CD4-positive, alpha-beta T cell (primary cell): ENCODE measurements at regions not wholly inside any gene's neighbourhood (a gene's known extent, or its start where the extent isn't known, plus 50 kb on each side); places are given as distances from the start of the nearest gene placed in this dataset.

ENCODE experiments used
- ATAC-seq: fragments of 200-7000 bp; cut with Tn5 transposase; one replicate; pipeline ENCODE4 v1.10.0; 2022; ENCODE audit warnings: mild to moderate bottlenecking; ENCODE audit not compliant: poor library complexity
- CTCF ChIA-PET: fragments of 350-600 bp; sonication (Branson Sonifier 250); formaldehyde crosslinking; loops from one replicate; lab custom pipeline; 2021; ENCODE audit warnings: antibody characterized with exemption, inconsistent platforms; lab: Charles Lee
- POLR2A ChIA-PET: fragments of 350-600 bp; sonication (Branson Sonifier 250); formaldehyde crosslinking; loops from one replicate; lab custom pipeline; 2021; ENCODE audit warnings: antibody characterized with exemption, inconsistent platforms; lab: Charles Lee
- DNase-seq, 14 experiments: peaks; one replicate each; pipeline ENCODE4 v3.0.0-alpha.2; 2013 to 2020; ENCODE audit warnings: mixed read lengths in 2 of 14
- H3K27ac ChIP-seq, 2 donors: one replicate each; pipeline versions ENCODE4 v1.5.1 to v1.7.0; 2013; ENCODE audit warnings: low read length in 2 of 2, low read depth in 1 of 2, mild to moderate bottlenecking in 1 of 2
- H3K27me3 ChIP-seq, 2 experiments: 1 replicate in 1 of 2; 2 replicates in 1 of 2; pipeline versions ENCODE4 v1.6.1 to v1.7.0; 2013; ENCODE audit warnings: low read length in 2 of 2, control low read depth in 1 of 2, mild to moderate bottlenecking in 1 of 2, moderate library complexity in 1 of 2; ENCODE audit not compliant: insufficient read depth in 2 of 2, control insufficient read depth in 1 of 2
- H3K36me3 ChIP-seq: one replicate; pipeline ENCODE4 v1.6.1; 2013; ENCODE audit warnings: low read length, control low read depth; ENCODE audit not compliant: insufficient read depth
- H3K4me1 ChIP-seq: one replicate; pipeline ENCODE4 v1.6.1; 2013; ENCODE audit warnings: low read length, control low read depth; ENCODE audit not compliant: insufficient read depth
- H3K4me3 ChIP-seq: one replicate; pipeline ENCODE4 v1.5.1; 2013; ENCODE audit warnings: mild to moderate bottlenecking, low read length, moderate library complexity
- H3K9me3 ChIP-seq, 2 experiments: 1 replicate in 1 of 2; 2 replicates in 1 of 2; pipeline versions ENCODE4 v1.6.1 to v1.7.0; 2013; ENCODE audit warnings: low read length in 2 of 2, mild to moderate bottlenecking in 2 of 2, control low read depth in 1 of 2, moderate library complexity in 1 of 2; ENCODE audit not compliant: control insufficient read depth in 1 of 2, insufficient read depth in 1 of 2
- H3K27ac Mint-ChIP-seq: one replicate; pipeline ENCODE4 v1.8.0; 2020; ENCODE audit warnings: mixed read lengths
- H3K27me3 Mint-ChIP-seq: one replicate; pipeline ENCODE4 v1.8.0; 2021; ENCODE audit warnings: mixed read lengths
- H3K36me3 Mint-ChIP-seq: one replicate; pipeline ENCODE4 v1.8.0; 2021; ENCODE audit warnings: low read depth, mixed read lengths
- H3K4me1 Mint-ChIP-seq: one replicate; pipeline ENCODE4 v1.8.0; 2021; ENCODE audit warnings: low read depth, mixed read lengths
- H3K4me3 Mint-ChIP-seq: one replicate; pipeline ENCODE4 v1.8.0; 2020; ENCODE audit warnings: mild to moderate bottlenecking, mixed read lengths
- H3K9me3 Mint-ChIP-seq: one replicate; pipeline ENCODE4 v1.8.0; 2020; ENCODE audit warnings: mixed read lengths
- intact Hi-C, 2 experiments: fragments of 100-400 bp; cut with DNase I in 1 of 2; cut with micrococcal nuclease in 1 of 2; formaldehyde crosslinking; loops; one replicate each; pipeline versions ENCODE4 v1.15.1 to v1.9.0; 2023 to 2025; cut with DNase I, micrococcal nuclease
- TF ChIP-seq, protein P1 (sequence below): fragments of 200-600 bp; IDR thresholded peaks from one replicate; pipeline ENCODE4 v1.8.0; 2022; ENCODE audit warnings: antibody characterized with exemption, mild to moderate bottlenecking

DNA sequence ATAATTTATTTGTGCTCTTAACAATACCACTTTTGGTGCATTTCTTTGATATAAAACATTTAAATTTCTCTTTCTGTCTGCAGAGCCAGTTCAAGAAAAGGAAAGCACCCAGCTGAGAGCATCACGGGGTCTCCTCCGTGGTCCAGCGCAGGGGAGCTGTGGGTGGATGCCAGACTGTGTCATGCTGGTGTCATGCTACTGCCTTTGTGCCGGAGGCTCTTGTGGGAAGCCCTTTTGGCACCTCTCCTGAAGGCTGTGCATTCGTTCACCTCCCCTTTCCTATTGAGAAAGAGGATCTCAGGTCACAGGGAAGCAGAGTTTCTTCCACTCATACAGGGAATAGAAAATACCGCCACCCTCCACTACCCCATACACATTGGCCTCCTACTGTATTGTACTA is 450.4 kb downstream of the GALR1 start:
- H3K4me3 Mint-ChIP-seq, result no peak overlapping the region
- Histone ChIP-seq H3K27me3 (peaks cover 0 to 7% of the 10 kb centered on the region in 2 experiments), H3K36me3 (no peaks in the 10 kb centered on the region), H3K9me3 (no peaks in the 10 kb centered on the region), H3K4me3 (no peak overlapping the region), H3K4me1 (no peaks in the 10 kb centered on the region), H3K27ac (no peak overlapping the region)
- peaks cover 33% of the 10 kb centered on the region for H3K27me3 Mint-ChIP-seq
- H3K36me3 Mint-ChIP-seq, result no peaks in the 10 kb centered on the region
- H3K9me3 Mint-ChIP-seq, result no peaks in the 10 kb centered on the region
- DNase-seq (no peak), ATAC-seq (no peak)
- intact Hi-C loops, result loop anchor here in 1 of 2 experiments (5.0 kb wide), 1 partner anchor 898 kb away; no protein-coding TSS in a partner anchor
- ChIA-PET CTCF (no interaction called here), POLR2A (no interaction called here)
- TF ChIP-seq, protein P1, sequence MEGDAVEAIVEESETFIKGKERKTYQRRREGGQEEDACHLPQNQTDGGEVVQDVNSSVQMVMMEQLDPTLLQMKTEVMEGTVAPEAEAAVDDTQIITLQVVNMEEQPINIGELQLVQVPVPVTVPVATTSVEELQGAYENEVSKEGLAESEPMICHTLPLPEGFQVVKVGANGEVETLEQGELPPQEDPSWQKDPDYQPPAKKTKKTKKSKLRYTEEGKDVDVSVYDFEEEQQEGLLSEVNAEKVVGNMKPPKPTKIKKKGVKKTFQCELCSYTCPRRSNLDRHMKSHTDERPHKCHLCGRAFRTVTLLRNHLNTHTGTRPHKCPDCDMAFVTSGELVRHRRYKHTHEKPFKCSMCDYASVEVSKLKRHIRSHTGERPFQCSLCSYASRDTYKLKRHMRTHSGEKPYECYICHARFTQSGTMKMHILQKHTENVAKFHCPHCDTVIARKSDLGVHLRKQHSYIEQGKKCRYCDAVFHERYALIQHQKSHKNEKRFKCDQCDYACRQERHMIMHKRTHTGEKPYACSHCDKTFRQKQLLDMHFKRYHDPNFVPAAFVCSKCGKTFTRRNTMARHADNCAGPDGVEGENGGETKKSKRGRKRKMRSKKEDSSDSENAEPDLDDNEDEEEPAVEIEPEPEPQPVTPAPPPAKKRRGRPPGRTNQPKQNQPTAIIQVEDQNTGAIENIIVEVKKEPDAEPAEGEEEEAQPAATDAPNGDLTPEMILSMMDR, result no peak
- no peak overlapping the region for H3K27ac Mint-ChIP-seq
- no peaks in the 10 kb centered on the region for H3K4me1 Mint-ChIP-seq

DNA sequence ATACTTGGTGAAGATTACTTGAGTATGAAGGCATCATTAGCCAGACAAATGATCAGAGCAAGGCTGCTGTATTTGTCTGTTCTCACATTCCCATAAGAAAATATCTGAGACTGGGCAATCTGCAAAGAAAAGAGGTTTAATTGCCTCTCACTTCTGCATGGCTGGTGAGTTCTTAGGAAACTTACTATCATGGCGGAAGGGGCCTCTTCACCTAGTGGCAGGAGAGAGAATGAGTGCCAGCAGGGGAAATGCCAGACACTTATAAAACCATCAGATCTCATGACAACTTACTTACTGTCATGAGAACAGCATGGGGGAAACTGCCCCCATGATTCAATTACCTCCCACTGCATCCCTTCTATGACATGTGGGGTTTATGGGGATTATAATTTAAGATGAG is 452.3 kb downstream of the GALR1 start:
- Mint-ChIP-seq H3K9me3 (no peaks in the 10 kb centered on the region), H3K4me1 (no peaks in the 10 kb centered on the region), H3K36me3 (no peaks in the 10 kb centered on the region), H3K4me3 (no peak overlapping the region), H3K27ac (no peak overlapping the region), H3K27me3 (peaks cover 41% of the 10 kb centered on the region)
- Histone ChIP-seq H3K4me1 (no peaks in the 10 kb centered on the region), H3K27ac (no peak overlapping the region), H3K36me3 (no peaks in the 10 kb centered on the region), H3K9me3 (no peaks in the 10 kb centered on the region), H3K4me3 (no peak overlapping the region), H3K27me3 (peaks cover 0 to 11% of the 10 kb centered on the region in 2 experiments)
- intact Hi-C loops, result loop anchor here in 1 of 2 experiments (5.0 kb wide), 1 partner anchor 900 kb away; no protein-coding TSS in a partner anchor
- ChIA-PET POLR2A (no interaction called here), CTCF (no interaction called here)
- DNase-seq, result no peak
- TF ChIP-seq, protein P1, result no peak
- ATAC-seq, result no peak

DNA sequence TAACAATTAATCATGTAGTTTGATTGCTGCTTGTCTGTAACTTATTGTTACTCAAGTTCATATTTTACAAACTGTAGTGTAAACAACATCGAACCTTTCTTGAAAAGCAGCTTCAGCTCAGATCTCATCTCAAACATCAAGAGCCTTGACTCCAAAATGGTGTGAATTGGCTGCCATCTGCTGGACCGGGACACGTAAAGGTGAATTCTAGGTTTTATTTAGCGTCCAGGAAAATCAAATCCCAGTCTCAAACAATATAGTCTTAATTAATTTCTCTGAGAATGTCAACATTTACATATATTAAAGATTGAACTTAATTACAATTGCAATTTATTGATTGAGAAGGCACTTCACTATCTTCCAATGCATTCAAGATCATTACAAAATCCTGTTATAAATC is 453.0 kb downstream of the GALR1 start:
- ATAC-seq, result no peak
- Mint-ChIP-seq H3K4me1 (no peaks in the 10 kb centered on the region), H3K27ac (no peak overlapping the region), H3K36me3 (no peaks in the 10 kb centered on the region), H3K27me3 (peaks cover 38% of the 10 kb centered on the region), H3K9me3 (no peaks in the 10 kb centered on the region), H3K4me3 (no peak overlapping the region)
- peak in 3 of 14 experiments; percentile 13 to 40 (median 32) for DNase-seq
- Histone ChIP-seq H3K4me3 (no peak overlapping the region), H3K9me3 (no peaks in the 10 kb centered on the region), H3K27ac (no peak overlapping the region), H3K27me3 (peaks cover 0 to 11% of the 10 kb centered on the region in 2 experiments), H3K36me3 (no peaks in the 10 kb centered on the region), H3K4me1 (no peaks in the 10 kb centered on the region)
- ChIA-PET POLR2A (no interaction called here), CTCF (no interaction called here)
- TF ChIP-seq, protein P1, result no peak
- intact Hi-C loops, result loop anchor here in 1 of 2 experiments (5.0 kb wide), 1 partner anchor 900 kb away; no protein-coding TSS in a partner anchor
